ENCODE measurements at regions not wholly inside any gene's neighbourhood (a gene's known extent, or its start where the extent isn't known, plus 50 kb on each side); places are given as distances from the start of the nearest gene placed in this dataset.

- DNase-seq (ENCODE audit: low read depth in 2 of 2, low spot score in 1 of 2) = no peak
Measured at GRCh38 chr2:8059255-8059654, 622.6 kb upstream of the ID2 start.

- no peak for DNase-seq (ENCODE audit: low read depth in 2 of 2, low spot score in 1 of 2)
Measured at GRCh38 chr2:8059794-8060193, 622.1 kb upstream of the ID2 start.

- no peak for DNase-seq (ENCODE audit: low read depth in 2 of 2, low spot score in 1 of 2)
Measured at GRCh38 chr2:8061219-8061618, 620.6 kb upstream of the ID2 start.

GRCh38 chr2:8064603-8065002 lies 617.3 kb upstream of the ID2 start:
- no peak for DNase-seq (ENCODE audit: low read depth in 2 of 2, low spot score in 1 of 2)

- DNase-seq (ENCODE audit: low read depth in 2 of 2, low spot score in 1 of 2) = no peak
Measured at GRCh38 chr2:8065191-8065590, 616.7 kb upstream of the ID2 start.

- no peak for DNase-seq (ENCODE audit: low read depth in 2 of 2, low spot score in 1 of 2)
Measured at GRCh38 chr2:8067784-8068336, 614.0 kb upstream of the ID2 start.

- DNase-seq (ENCODE audit: low read depth in 2 of 2, low spot score in 1 of 2) = no peak
Measured at GRCh38 chr2:8072907-8073306, 608.9 kb upstream of the ID2 start.

- DNase-seq (ENCODE audit: low read depth in 2 of 2, low spot score in 1 of 2) = no peak
Measured at GRCh38 chr2:8073916-8074315, 607.9 kb upstream of the ID2 start.

- no peak for DNase-seq (ENCODE audit: low read depth in 2 of 2, low spot score in 1 of 2)
Measured at GRCh38 chr2:8076448-8077342, 605.2 kb upstream of the ID2 start.

GRCh38 chr2:8078705-8079104 lies 603.2 kb upstream of the ID2 start:
- no peak for DNase-seq (ENCODE audit: low read depth in 2 of 2, low spot score in 1 of 2)

- no peak for DNase-seq (ENCODE audit: low read depth in 2 of 2, low spot score in 1 of 2)
Measured at GRCh38 chr2:8080063-8080462, 601.8 kb upstream of the ID2 start.

GRCh38 chr2:8081130-8081529 lies 600.7 kb upstream of the ID2 start:
- DNase-seq (ENCODE audit: low read depth in 2 of 2, low spot score in 1 of 2) = no peak

GRCh38 chr2:8082840-8083239 lies 599.0 kb upstream of the ID2 start:
- no peak for DNase-seq (ENCODE audit: low read depth in 2 of 2, low spot score in 1 of 2)

- DNase-seq (ENCODE audit: low read depth in 2 of 2, low spot score in 1 of 2) = no peak
Measured at GRCh38 chr2:8086357-8086756, 595.5 kb upstream of the ID2 start.

- no peak for DNase-seq (ENCODE audit: low read depth in 2 of 2, low spot score in 1 of 2)
Measured at GRCh38 chr2:8086796-8087479, 594.9 kb upstream of the ID2 start.

GRCh38 chr2:8087480-8087840 lies 594.4 kb upstream of the ID2 start:
- DNase-seq (ENCODE audit: low read depth in 2 of 2, low spot score in 1 of 2) = no peak

- no peak for DNase-seq (ENCODE audit: low read depth in 2 of 2, low spot score in 1 of 2)
Measured at GRCh38 chr2:8088810-8089209, 593.0 kb upstream of the ID2 start.

GRCh38 chr2:8089596-8089995 lies 592.3 kb upstream of the ID2 start:
- no peak for DNase-seq (ENCODE audit: low read depth in 2 of 2, low spot score in 1 of 2)

- DNase-seq (ENCODE audit: low read depth in 2 of 2, low spot score in 1 of 2) = no peak
Measured at GRCh38 chr2:8090748-8091700, 590.8 kb upstream of the ID2 start.

- DNase-seq (ENCODE audit: low read depth in 2 of 2, low spot score in 1 of 2) = no peak
Measured at GRCh38 chr2:8094526-8094925, 587.3 kb upstream of the ID2 start.

- no peak for DNase-seq (ENCODE audit: low read depth in 2 of 2, low spot score in 1 of 2)
Measured at GRCh38 chr2:8095978-8096377, 585.9 kb upstream of the ID2 start.
